HG02588 (cell line): ENCODE measurements at regions not wholly inside any gene's neighbourhood (a gene's known extent, or its start where the extent isn't known, plus 50 kb on each side); places are given as distances from the start of the nearest gene placed in this dataset.
"Not testable (repeated sequence)": the region's sequence is repeated elsewhere in the genome, so short reads cannot be mapped to it uniquely, and the experiment has no call there.

Source experiments
- ATAC-seq: cut with Tn5 transposase; IDR thresholded peaks from one replicate; pipeline ENCODE4 v1.9.1; 2021; ENCODE audit warnings: mild to moderate bottlenecking, moderate library complexity; ENCODE audit not compliant: unreplicated experiment

DNA sequence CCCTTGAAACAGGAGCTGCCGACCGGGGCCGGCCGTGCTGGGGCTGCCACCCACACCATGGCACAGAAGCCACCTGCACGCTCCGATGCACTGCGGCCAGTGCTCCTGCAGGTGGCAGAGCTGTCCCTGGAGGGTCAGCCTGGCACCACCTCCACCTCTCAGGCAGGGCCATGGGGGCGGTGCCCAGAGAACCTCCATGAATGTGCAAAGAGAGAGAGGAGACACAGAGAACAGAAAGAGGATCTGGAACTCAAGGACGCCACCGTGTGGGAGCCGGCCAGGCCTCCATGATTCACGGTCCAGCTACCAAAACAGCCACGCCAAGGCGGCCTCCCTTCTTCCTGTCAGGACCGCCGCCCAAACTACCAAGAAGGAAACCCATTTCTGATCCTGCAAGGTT, 5397.7 kb upstream of the TPTE start:
- ATAC-seq, result not testable (repeated sequence)

DNA sequence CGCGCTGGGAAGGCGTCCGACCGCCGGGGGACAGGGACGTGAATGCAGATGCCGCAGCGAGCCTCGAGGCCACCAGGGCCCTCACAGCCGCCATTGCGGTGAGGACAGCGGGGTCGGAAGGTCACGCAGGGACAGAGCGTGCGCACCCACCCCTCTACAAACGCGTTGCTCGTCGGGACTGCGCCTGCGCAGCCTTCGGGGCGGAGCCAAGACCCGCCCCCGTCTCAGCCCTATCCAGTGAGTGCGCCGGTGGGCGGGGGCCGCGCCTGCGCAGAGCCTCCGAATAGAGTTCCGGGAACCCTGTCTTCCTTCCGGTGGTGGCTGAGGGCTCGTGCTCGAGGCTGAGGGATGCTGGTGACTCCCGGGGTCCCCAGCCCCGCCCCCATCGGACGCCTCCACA, 5393.1 kb upstream of the TPTE start:
- ATAC-seq, result peak; percentile 69

DNA sequence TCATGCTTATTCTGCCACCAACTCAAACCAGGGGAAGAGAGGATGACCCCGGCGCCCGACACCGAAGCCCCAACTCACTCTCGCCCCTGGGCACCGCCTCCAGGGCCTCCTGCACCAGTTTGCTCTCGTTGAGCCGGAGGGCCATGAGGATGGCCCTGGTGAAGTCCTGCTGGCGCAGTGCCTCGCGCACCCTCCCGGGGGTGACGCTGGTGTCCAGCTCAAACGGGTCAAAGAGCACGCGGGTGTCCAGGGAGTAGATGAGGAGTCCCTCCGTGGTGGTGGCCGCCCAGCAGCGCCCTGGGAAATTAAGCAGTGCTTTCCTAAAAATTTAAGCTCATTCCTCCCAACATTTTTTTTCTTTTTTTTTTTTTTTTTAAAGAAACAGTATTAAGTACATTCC, 5387.6 kb upstream of the TPTE start:
- not testable (repeated sequence) for ATAC-seq

DNA sequence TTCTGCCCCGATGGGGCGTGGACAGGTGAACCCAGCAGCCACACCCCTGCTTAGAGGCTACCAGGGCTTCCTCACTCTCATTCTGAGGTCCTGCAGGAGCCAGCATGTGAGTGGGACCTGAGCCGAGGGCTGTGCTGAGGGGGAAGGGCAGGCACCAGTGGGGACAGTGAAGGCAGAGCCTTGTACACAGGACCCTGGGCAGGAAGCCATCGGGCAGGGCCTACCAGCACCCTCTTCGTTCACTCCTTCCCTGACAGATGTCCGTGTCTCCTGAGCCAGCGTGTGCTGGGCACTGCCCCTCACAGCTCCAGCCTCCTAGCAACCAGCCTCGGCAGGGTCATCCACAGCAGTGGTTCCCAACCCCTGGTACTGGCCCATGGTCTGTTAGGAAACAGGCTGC, 5385.0 kb upstream of the TPTE start:
- not testable (repeated sequence) for ATAC-seq

DNA sequence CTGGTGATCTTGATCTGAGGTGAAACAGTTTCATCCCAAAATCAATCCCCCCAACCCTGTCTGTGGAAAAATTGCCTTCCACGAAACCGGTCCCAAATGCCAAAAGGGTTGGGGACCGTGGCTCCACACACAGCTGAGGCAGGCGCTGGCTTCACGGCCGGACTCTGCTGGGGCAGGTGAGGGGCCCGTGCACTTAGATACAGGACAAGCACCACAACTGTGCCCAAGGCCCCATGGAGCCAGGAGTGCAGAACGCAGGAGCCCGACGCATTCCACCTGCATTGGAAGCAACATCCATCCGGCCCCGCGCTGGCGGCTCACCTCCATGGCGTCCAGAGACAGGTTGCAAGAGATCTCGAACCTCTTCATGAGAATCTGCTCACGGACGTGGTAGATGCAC, 5384.4 kb upstream of the TPTE start:
- not testable (repeated sequence) for ATAC-seq

DNA sequence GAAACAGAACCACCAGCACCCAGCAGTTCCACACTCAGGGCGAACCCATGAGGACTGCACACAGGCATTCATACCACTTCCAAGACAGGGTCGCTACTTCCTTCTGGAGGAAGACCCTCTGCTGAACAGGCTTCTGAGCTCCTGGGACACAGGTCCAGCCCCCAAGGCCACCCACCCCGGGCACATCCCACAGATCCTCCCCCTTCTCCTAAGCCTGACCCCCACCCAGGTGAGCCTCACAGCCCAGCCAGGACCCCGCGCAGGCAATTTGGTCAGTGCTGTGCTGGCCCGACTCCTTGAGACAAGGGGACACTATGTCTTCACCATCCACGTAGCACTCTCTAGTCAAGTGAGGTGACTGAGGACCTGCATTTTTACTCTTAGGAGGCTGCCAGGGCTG, 5382.7 kb upstream of the TPTE start:
- not testable (repeated sequence) for ATAC-seq

DNA sequence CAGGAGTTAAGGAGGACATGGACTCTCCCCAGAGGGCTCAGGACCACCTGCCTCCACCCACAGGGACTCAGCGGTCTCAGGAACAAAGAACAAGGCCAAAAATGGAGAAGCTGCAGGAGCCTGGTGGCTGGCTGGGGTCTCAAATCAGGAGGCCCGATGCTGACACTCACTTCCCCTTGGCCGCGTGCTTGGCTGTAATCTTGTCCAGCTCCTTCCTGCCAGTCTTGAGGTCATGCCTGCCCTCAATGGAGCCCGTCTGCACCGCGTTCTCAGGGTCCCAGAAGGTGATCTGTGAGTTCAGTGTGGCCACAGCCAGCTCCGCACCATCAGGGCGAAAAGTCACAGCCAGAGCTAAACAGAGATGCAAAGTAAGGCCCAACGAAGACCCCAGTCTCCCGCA, 5381.9 kb upstream of the TPTE start:
- ATAC-seq, result not testable (repeated sequence)

DNA sequence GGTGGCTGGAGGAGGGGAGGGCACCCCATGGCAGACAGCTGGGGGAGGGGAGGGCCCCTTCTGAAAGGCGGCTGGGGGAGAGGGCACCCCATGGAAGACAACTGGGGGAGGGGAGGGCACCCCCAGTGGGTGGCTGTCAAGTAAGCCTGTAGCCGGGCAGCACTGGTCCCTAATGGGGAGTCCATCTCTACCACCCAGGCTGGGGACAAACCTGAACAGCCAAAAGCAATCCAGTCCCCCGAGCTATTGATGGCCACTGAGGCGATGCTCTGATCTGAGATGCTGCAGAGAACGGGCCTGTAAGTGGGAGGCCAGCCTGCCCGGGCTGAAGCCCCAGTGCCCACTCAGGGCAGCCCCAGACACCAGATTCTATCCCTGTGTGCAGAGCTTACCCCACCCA, 5378.4 kb upstream of the TPTE start:
- ATAC-seq, result not testable (repeated sequence)

DNA sequence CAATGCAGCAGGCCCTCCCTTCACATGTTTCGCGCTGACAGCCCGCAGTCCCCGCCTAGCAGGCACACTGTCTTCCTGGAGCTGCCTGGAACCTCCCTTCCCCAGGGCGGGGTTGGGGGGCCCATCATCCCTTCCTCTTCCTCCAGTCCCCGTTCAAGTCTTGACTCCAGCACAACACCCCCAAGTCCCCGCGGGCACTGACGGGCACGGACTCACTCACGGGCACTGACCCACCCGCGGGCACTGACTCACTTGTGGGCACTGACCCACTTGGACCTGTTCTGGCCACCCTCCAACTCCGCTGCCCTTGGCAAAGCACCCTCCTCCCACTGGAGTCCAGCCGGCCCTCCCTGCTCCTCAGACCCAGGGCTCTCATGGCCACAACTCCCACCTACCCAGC, 5376.7 kb upstream of the TPTE start:
- ATAC-seq, result not testable (repeated sequence)

DNA sequence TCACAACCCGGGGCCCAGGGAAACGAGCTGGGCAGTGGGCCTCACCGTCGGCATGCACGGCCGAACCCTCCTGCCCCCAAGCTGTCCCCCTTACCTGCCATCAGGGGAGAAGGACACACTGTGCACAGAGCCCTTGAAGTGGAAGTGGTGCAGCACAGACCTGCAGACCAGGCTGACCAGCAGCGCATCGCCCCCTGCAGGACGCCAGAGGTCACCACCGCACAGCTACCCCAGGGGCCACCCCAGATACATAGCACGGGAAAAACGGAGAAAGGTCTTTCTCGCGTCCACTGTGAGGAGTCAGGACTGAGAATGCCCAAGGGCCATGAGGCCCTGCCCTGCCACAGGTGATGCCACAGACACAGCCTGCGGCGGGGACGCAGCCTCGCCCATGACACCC, 5373.7 kb upstream of the TPTE start:
- not testable (repeated sequence) for ATAC-seq

DNA sequence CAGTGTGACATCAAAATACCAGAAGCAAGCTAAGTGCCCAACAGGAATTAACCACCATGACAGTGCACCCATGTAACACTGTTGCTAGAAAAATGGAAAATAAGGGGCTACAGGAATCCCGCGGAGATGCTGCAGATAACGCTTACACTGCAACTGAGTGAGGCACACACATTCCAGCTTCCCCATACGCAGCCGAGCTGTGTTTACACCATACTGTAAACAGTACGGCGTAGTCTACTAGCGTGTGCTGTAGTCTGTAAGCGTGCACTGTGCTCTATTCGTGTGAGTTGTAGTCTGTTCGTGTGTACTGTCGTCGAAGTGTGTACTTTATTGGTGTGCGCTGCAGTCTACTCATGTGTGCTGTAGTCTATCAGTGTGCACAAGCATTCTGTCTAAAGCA, 5372.2 kb upstream of the TPTE start:
- ATAC-seq, result not testable (repeated sequence)

DNA sequence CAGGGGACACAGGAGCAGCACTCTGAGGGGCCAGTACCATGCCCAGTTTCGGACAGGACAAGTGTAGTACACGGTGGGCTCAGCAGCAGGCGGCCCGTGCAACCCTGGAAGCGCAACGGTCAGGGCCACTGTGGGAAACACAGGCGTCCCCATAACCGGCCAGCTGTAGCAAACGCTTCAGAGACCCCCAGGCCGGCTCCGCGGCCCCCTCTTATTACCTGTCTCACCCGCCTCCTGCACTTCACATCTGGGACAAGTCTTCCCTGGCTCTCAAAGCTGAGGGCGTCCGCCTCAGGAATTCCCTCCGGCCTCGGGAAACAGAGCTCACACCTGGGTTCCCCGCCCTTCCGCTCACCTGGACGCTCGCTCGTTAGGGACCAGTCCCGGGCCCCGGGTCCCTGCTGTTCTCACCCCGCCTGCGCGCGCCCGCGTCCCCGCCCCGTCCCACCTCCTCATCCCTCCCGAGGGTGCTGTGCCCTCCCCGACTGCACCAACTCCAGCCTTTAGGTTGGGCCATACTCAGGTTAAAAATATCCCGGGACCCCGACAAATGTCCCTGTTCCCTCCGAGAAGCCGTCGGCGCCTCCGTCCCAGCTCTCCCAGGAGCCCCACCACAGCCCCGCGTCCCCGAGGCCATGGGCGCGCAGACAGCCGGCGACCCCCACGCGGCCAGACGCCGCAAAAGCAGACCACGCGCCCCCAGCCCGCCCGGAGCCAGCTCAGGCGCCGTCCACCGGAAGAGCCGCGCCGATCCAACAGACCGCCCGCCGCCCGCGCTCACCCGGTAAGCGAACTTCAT, 5367.3 kb upstream of the TPTE start:
- ATAC-seq, result peak; percentile 9

DNA sequence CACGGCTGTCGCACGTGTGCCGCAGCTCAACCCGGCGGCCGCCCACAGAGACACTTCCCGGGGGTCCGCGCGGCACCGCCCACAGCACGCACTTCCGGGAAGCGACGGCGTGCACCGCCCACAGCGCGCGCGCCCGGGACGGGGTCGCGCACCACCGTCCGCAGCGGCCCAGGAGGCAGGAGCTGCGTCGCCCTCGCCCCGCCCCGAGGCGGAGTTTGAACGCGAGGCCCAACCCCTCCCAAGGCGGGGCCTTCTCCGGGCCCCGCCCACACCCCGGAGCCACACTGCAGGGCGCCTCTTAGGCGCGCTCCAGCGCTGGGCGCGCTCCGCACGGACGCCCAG, 5366.8 kb upstream of the TPTE start:
- peak; percentile 93 for ATAC-seq

DNA sequence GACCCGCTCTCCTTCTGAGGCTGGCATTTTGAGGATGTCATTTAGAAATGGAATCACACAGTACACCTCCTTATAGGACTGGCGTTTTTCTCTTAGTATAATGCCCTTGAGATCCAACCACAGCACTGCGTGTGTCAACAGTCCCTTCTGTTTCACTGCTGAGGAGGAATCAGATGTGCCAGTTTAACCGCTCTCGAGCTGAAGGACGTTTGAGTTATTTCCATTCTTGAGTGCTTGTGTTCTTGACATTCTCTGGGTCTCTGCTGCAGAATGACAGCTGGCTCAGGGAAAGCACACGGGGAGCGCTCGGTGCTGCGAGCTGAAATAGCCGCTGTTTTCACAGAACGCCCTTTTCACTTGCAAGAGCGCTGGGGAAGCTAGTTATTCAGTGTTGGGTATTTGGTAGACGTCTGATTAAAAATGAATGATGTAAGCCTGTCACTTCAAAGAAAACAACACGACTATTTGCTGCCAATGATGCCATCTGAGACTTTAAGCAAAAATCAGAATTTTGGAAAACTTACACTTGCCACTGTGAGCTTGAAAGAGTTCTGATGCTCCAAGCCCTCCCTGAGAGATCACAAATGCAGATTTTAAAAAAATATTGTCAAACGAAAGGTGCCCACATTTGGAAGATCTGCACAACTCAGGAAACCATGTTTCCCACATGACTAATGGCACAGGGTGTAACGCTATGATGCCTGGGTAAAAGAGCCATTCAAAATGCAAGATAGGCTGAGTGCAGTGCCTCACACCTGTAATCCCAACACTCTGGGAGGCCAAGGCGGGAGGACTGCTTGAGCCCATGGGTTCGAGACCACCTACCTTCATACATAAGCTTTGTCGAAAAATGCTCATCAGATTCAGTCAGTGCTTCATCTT, 5358.4 kb upstream of the TPTE start:
- ATAC-seq, result not testable (repeated sequence)

DNA sequence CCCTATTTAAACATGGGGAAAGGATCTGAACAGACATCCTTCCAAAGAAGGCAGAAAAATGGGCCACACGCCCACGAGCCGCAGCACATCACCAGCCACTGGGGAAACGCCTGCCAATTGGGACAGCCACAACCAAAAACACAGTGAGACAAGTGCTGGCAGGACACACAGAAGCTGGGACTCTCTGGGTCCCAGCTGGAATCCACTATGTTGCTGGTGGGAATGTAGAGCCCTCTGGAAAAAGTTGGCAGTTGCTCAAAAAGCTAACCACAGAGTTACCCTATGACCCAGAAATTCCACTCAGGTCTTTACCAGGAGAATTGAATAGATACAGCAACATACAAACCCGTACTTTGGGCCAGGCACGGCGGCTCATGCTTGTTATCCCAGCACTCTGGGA, 5355.6 kb upstream of the TPTE start:
- not testable (repeated sequence) for ATAC-seq
